GM12892 (cell line): ENCODE measurements at regions not wholly inside any gene's neighbourhood (a gene's known extent, or its start where the extent isn't known, plus 50 kb on each side); places are given as distances from the start of the nearest gene placed in this dataset.

ENCODE experiments used
- POLR2A ChIP-seq: IDR thresholded peaks from 2 replicates; pipeline ENCODE4 v1.6.1; 2011; ENCODE audit warnings: low read depth, low read length, control low read depth
- POLR2AphosphoS5 ChIP-seq: IDR thresholded peaks from 2 replicates; pipeline ENCODE4 v1.6.1; 2011; ENCODE audit warnings: low read depth, low read length, control low read depth

DNA sequence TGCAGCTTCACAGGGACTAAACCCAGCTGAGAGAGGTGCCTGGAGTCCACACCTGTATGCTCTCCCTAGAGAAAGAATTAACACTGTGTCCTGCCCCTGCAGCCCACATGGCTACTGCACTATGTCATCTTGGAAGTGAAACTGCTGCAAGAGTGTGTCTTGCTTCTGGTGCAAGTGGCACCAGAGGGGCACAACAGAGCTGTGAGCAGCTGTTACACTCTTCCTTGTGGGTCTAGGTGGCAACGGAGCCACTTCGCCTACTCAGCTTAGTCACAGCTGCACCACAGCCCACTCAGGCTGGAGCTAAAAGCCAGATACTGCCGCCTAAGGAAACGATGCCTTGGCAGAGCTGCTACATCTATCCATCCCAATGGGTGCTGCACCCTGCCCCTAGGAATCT lies 391.4 kb downstream of the COL12A1 start:
- TF ChIP-seq POLR2AphosphoS5 = no peak
- no peak for TF ChIP-seq POLR2A
